ENCODE measurements at regions not wholly inside any gene's neighbourhood (a gene's known extent, or its start where the extent isn't known, plus 50 kb on each side); places are given as distances from the start of the nearest gene placed in this dataset.

GRCh38 chr11:28482666-28483065 lies 374.5 kb downstream of the METTL15 start:
- DNase-seq (ENCODE audit: low read depth, low spot score): no peak
- H3K79me2 ChIP-seq (ENCODE audit: control insufficient read depth, insufficient read depth, low read length): no peaks in the 10 kb centered on the region
- CTCF ChIA-PET: interaction anchor here (1.6 to 2.0 kb wide), 2 partner anchors 16 to 861 kb away, joined by 3 to 4 read pairs; no protein-coding TSS in a partner anchor
- BruUV-seq (replicated peaks): no TSS peak
- H3K9ac ChIP-seq (replicated peaks; ENCODE audit: extremely low read depth, insufficient read depth, low read length): no peak overlapping the region
- H2AFZ ChIP-seq (ENCODE audit: low read depth, low read length): no peak overlapping the region
- intact Hi-C loops (cut with micrococcal nuclease): no loop called here
- no peaks in the 10 kb centered on the region for H3K4me1 ChIP-seq (ENCODE audit: control insufficient read depth, extremely low read depth, insufficient read depth, low read length)
- no peaks in the 10 kb centered on the region for H3K9me1 ChIP-seq (replicated peaks; ENCODE audit: control insufficient read depth, extremely low read depth, insufficient read depth, low read length)
- H3K4me3 ChIP-seq (replicated peaks in 1 of 3; ENCODE audit: insufficient read depth in 1 of 3, low read depth in 1 of 3, low read length in 3 of 3): no peak overlapping the region
- no peaks in the 10 kb centered on the region for H3K27me3 ChIP-seq (ENCODE audit: control insufficient read depth in 2 of 2, insufficient read depth in 2 of 2, low read length in 2 of 2)
- no peaks in the 10 kb centered on the region for H3K36me3 ChIP-seq (ENCODE audit: control insufficient read depth in 2 of 2, extremely low read depth in 1 of 2, insufficient read depth in 2 of 2, low read length in 2 of 2)
- POLR2A ChIA-PET: no interaction called here
- no peaks in the 10 kb centered on the region for H4K20me1 ChIP-seq (replicated peaks; ENCODE audit: control insufficient read depth, extremely low read depth, insufficient read depth, low read length)
- no peak overlapping the region for H3K27ac ChIP-seq (ENCODE audit: insufficient read depth, low read depth, low read length)
- TF ChIP-seq MYC (IDR thresholded peaks at IDR 0.05; ENCODE audit: low read depth, low read length) (no peak), JUN (IDR thresholded peaks at IDR 0.05; ENCODE audit: borderline replicate concordance, insufficient read depth, insufficient read length, low read depth) (no peak), MAX (IDR thresholded peaks at IDR 0.05; ENCODE audit: insufficient read depth, insufficient read length) (no peak), FOS (IDR thresholded peaks at IDR 0.05; ENCODE audit: borderline replicate concordance, insufficient read depth, low read length) (no peak), POLR2AphosphoS5 (IDR thresholded peaks at IDR 0.05; ENCODE audit: insufficient read depth, low read depth, low read length) (no peak), CTCF (IDR thresholded peaks at IDR 0.05; ENCODE audit: extremely low read depth in 1 of 2, insufficient read depth in 1 of 2, low read depth in 1 of 2, low read length in 2 of 2) (no peak)
- no peak overlapping the region for H3K4me2 ChIP-seq (ENCODE audit: insufficient read depth, low read length)
- no peak for FAIRE-seq
- H3K9me3 ChIP-seq (replicated peaks; ENCODE audit: control insufficient read depth, insufficient read depth, low read length): no peaks in the 10 kb centered on the region
- dilution Hi-C loops (cut with MboI; ENCODE audit: extremely low pct_ligation_motif_present, low sequenced_read_pairs): no loop called here
